GM12878 (cell line): ENCODE measurements at regions not wholly inside any gene's neighbourhood (a gene's known extent, or its start where the extent isn't known, plus 50 kb on each side); places are given as distances from the start of the nearest gene placed in this dataset.

ENCODE experiments used
- ATAC-seq: fragments of 200-7000 bp; cut with Tn5 transposase; 3 replicates; pipeline ENCODE4 v1.9.1; 2020; ENCODE audit warnings: mild to moderate bottlenecking, moderate library complexity
- BruUV-seq: library from RNA; stranded (reverse); fragments of 400-500 nt; replicated peaks from 2 replicates; lab custom pipeline; 2021; lab: Mats Ljungman, UMichigan
- CTCF ChIA-PET: fragments of 300-600 bp; sonication (Branson Sonifier 250); formaldehyde crosslinking; extraction: SDS; loops from one replicate; lab custom pipeline; 2021; ENCODE audit warnings: inconsistent platforms; lab: Yijun Ruan, JAX
- POLR2A ChIA-PET: fragments of 350-600 bp; formaldehyde crosslinking; extraction: SDS; loops from one replicate; lab custom pipeline; 2021; ENCODE audit warnings: inconsistent platforms; lab: Charles Lee
- RAD21 ChIA-PET: fragments of 300-600 bp; sonication (Branson Sonifier 250); formaldehyde crosslinking; loops from one replicate; lab custom pipeline; 2023; ENCODE audit warnings: antibody characterized with exemption; ENCODE audit not compliant: unreplicated experiment; lab: Charles Lee
- SMC1A ChIA-PET: fragments of 300-600 bp; sonication (Branson Sonifier 250); formaldehyde crosslinking; loops from one replicate; lab custom pipeline; 2023; ENCODE audit not compliant: unreplicated experiment, uncharacterized antibody; lab: Charles Lee
- DNase-seq: peaks from one replicate; pipeline ENCODE4 v3.0.0-alpha.2; 2011; ENCODE audit warnings: low read depth, low spot score
- FAIRE-seq: peaks from 3 replicates; lab custom pipeline; 2011; peaks lifted over from hg19 to GRCh38; lab: Jason Lieb, UNC
- H2AFZ ChIP-seq: 2 replicates; pipeline ENCODE4 v1.6.0; 2011; ENCODE audit warnings: low read depth, low read length, control low read depth; ENCODE audit not compliant: control insufficient read depth
- H3K27ac ChIP-seq: 2 replicates; pipeline ENCODE4 v1.5.1; 2011; ENCODE audit warnings: control low read depth; ENCODE audit not compliant: control insufficient read depth, insufficient read depth
- H3K27me3 ChIP-seq, 2 experiments: replicated peaks in 1 of 2; 2 replicates each; pipeline versions ENCODE4 v1.6.0 to v1.6.1; 2011; ENCODE audit warnings: low read length in 1 of 2; ENCODE audit not compliant: control insufficient read depth in 2 of 2, insufficient read depth in 2 of 2
- H3K36me3 ChIP-seq, 2 experiments: 2 replicates each; pipeline ENCODE4 v1.5.1; 2011; ENCODE audit warnings: low read length in 1 of 2; ENCODE audit not compliant: control insufficient read depth in 2 of 2, insufficient read depth in 2 of 2
- H3K4me1 ChIP-seq: 2 replicates; pipeline ENCODE4 v1.6.1; 2011; ENCODE audit warnings: mild to moderate bottlenecking, low read length, moderate library complexity, mixed read lengths; ENCODE audit not compliant: control insufficient read depth, insufficient read depth
- H3K4me2 ChIP-seq: 2 replicates; pipeline ENCODE4 v1.6.0; 2011; ENCODE audit warnings: control low read depth; ENCODE audit not compliant: control insufficient read depth, insufficient read depth
- H3K4me3 ChIP-seq: fragments of 200-600 bp; sonication (generic); 2 replicates; pipeline ENCODE4 v1.5.1; 2016
- H3K79me2 ChIP-seq: 2 replicates; pipeline ENCODE4 v1.6.0; 2011; ENCODE audit warnings: low read length; ENCODE audit not compliant: control insufficient read depth, insufficient read depth
- H3K9ac ChIP-seq: 2 replicates; pipeline ENCODE4 v1.8.0; 2011; ENCODE audit warnings: low read length, control low read depth, mixed read lengths; ENCODE audit not compliant: control insufficient read depth, insufficient read depth
- H3K9me3 ChIP-seq: replicated peaks from 3 replicates; pipeline ENCODE4 v1.5.1; 2011; ENCODE audit warnings: mild to moderate bottlenecking, low read length; ENCODE audit not compliant: control insufficient read depth, insufficient read depth
- H4K20me1 ChIP-seq: 2 replicates; pipeline ENCODE4 v1.6.0; 2011; ENCODE audit not compliant: control insufficient read depth, insufficient read depth
- ATF7 ChIP-seq: fragments of 450-650 bp; IDR thresholded peaks from 2 replicates; pipeline ENCODE4 v1.6.1; 2016; ENCODE audit warnings: low read depth, mild to moderate bottlenecking
- EP300 ChIP-seq, 2 experiments: fragments of 150-350 bp in 1 of 2; IDR thresholded peaks; 2 replicates each; pipeline ENCODE4 v1.6.1; 2011 to 2012; ENCODE audit warnings: low read depth in 2 of 2, low read length in 2 of 2, borderline replicate concordance in 1 of 2, improper control_type of control experiment in 1 of 2, inconsistent platforms in 1 of 2; ENCODE audit not compliant: control insufficient read depth in 1 of 2
- JUNB ChIP-seq: IDR thresholded peaks from 2 replicates; pipeline ENCODE4 v1.6.1; 2016; ENCODE audit warnings: antibody characterized with exemption, mild to moderate bottlenecking
- JUND ChIP-seq: IDR thresholded peaks from 2 replicates; pipeline ENCODE4 v1.6.1; 2012; ENCODE audit warnings: low read depth, mild to moderate bottlenecking, low read length, improper control_type of control experiment, moderate library complexity
- MTA3 ChIP-seq: IDR thresholded peaks from 2 replicates; pipeline ENCODE4 v1.6.1; 2012; ENCODE audit warnings: low read length, inconsistent platforms, borderline replicate concordance
- NFYB ChIP-seq: IDR thresholded peaks from 2 replicates; pipeline ENCODE4 v1.6.1; 2011; ENCODE audit warnings: low read depth, mild to moderate bottlenecking, low read length, improper control_type of control experiment, moderate library complexity; ENCODE audit not compliant: insufficient read depth
- PAX5 ChIP-seq: IDR thresholded peaks from 2 replicates; pipeline ENCODE4 v1.6.1; 2011; ENCODE audit warnings: low read depth, low read length, borderline replicate concordance
- RB1 ChIP-seq: fragments of 450-650 bp; formaldehyde crosslinking; IDR thresholded peaks from 2 replicates; pipeline ENCODE4 v1.6.1; 2017; ENCODE audit warnings: mild to moderate bottlenecking, borderline replicate concordance
- RFX5 ChIP-seq: IDR thresholded peaks from 2 replicates; pipeline ENCODE4 v1.6.1; 2011; ENCODE audit warnings: low read depth, low read length, improper control_type of control experiment
- RUNX3 ChIP-seq: IDR thresholded peaks from 2 replicates; pipeline ENCODE4 v1.6.1; 2012; ENCODE audit warnings: low read length, inconsistent platforms
- STAT1 ChIP-seq: fragments of 450-650 bp; conservative IDR thresholded peaks from 2 replicates; pipeline ENCODE4 v1.6.1; 2014; ENCODE audit warnings: antibody characterized with exemption, mild to moderate bottlenecking
- TCF3 ChIP-seq: IDR thresholded peaks from 2 replicates; pipeline ENCODE4 v1.6.1; 2012; ENCODE audit warnings: low read depth, mild to moderate bottlenecking, low read length, borderline replicate concordance; ENCODE audit not compliant: insufficient read depth
- WGBS: methylation state at CpG from one replicate; pipeline ENCODE4 v1.1.6; 2016; ENCODE audit warnings: low lambda C conversion rate; ENCODE audit not compliant: insufficient replicate concordance, insufficient coverage; ENCODE audit errors: missing lambda C conversion rate; 5-methylcytosine and 5-hydroxymethylcytosine counted together
- in situ Hi-C: fragments of 300-500 bp; cut with MboI; formaldehyde crosslinking; loops from 9 replicates; pipeline ENCODE4 v1.14.3; 2018; ENCODE audit warnings: mixed read lengths
- intact Hi-C: fragments of 100-400 bp; cut with micrococcal nuclease; formaldehyde crosslinking; loops from one replicate; pipeline ENCODE4 v1.14.2; 2022; ENCODE audit not compliant: unreplicated experiment
- TF ChIP-seq, protein P1 (sequence below): IDR thresholded peaks from 2 replicates; pipeline ENCODE4 v1.6.1; 2011; ENCODE audit warnings: mild to moderate bottlenecking, low read depth, low read length, moderate library complexity; ENCODE audit not compliant: insufficient replicate concordance

- TF ChIP-seq RUNX3 (no peak), RB1 (no peak), RFX5 (no peak), EP300 (IDR thresholded peaks at IDR 0.05; ENCODE audit: borderline replicate concordance in 1 of 2, control insufficient read depth in 1 of 2, low read depth in 2 of 2, low read length in 2 of 2) (no peak), JUND (no peak)
- TF ChIP-seq, all 136 proteins: peak for 0
Measured at GRCh38 chr10:118807512-118808305, 52.9 kb upstream of the CACUL1 start (continued).

GRCh38 chr10:118808601-118809356, 54.0 kb upstream of the CACUL1 start:
- H3K4me1 ChIP-seq = no peaks in the 10 kb centered on the region
- H3K79me2 ChIP-seq = no peaks in the 10 kb centered on the region
- WGBS = 39% methylated on average over 21 of the region's 21 CpGs
- no peaks in the 10 kb centered on the region; a peak in 1 of 4 replicates for H3K27me3 ChIP-seq
- no peak for FAIRE-seq
- in situ Hi-C loops (loop anchor here (10.0 kb wide), 1 partner anchor 244 kb away; no protein-coding TSS in a partner anchor), intact Hi-C loops (no loop called here)
- H3K36me3 ChIP-seq = no peaks in the 10 kb centered on the region
- H3K9me3 ChIP-seq = no peaks in the 10 kb centered on the region
- no peak for DNase-seq
- POLR2A ChIA-PET = no interaction called here
- H2AFZ ChIP-seq = no peak overlapping the region
- no peak overlapping the region for H3K9ac ChIP-seq
- RAD21 ChIA-PET = no interaction called here
- no peak overlapping the region for H3K27ac ChIP-seq
- TF ChIP-seq, protein P1, sequence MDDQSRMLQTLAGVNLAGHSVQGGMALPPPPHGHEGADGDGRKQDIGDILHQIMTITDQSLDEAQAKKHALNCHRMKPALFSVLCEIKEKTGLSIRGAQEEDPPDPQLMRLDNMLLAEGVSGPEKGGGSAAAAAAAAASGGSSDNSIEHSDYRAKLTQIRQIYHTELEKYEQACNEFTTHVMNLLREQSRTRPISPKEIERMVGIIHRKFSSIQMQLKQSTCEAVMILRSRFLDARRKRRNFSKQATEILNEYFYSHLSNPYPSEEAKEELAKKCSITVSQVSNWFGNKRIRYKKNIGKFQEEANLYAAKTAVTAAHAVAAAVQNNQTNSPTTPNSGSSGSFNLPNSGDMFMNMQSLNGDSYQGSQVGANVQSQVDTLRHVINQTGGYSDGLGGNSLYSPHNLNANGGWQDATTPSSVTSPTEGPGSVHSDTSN = no peak
- TF ChIP-seq JUNB = no peak
- no peak for TF ChIP-seq MTA3
- TF ChIP-seq TCF3 = no peak
- no peak for TF ChIP-seq RB1
- TF ChIP-seq ATF7 = no peak
- no peak for TF ChIP-seq STAT1
- no peak for TF ChIP-seq NFYB
- TF ChIP-seq PAX5 = no peak
- no peak overlapping the region for H3K4me3 ChIP-seq
- no peak overlapping the region for H3K4me2 ChIP-seq
- BruUV-seq = no TSS peak
- no peak for ATAC-seq
- no peaks in the 10 kb centered on the region for H4K20me1 ChIP-seq
- CTCF ChIA-PET = no interaction called here
- SMC1A ChIA-PET = no interaction called here
